Fibroblast of skin of scalp (primary cell): ENCODE measurements at regions not wholly inside any gene's neighbourhood (a gene's known extent, or its start where the extent isn't known, plus 50 kb on each side); places are given as distances from the start of the nearest gene placed in this dataset.

ENCODE experiments used
- DNase-seq: peaks from one replicate; pipeline ENCODE4 v3.0.0-alpha.2; 2013

GRCh38 chr6:4586469-4586859 is 189.7 kb upstream of the CDYL start:
- no peak for DNase-seq

GRCh38 chr6:4585682-4586468 is 190.3 kb upstream of the CDYL start:
- DNase-seq = no peak

DNA sequence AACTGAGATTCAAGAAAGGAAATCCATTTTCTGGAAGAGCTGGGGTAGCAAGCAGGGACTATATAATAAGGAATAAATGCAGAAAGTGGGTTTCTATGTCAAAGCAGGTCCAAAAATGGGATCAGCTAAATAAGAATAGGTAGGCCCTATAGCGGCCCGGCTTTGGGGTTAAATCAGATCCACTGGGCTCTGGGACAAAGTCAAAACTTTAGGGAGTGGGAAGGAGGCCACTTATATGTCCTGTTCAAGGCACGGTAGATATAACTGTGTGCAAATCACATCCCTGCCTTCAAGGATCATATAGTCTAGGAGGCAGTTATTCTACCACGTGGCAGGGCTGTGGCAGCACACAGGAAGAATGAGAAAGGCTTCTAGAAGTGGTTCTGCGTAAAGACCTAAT is 191.4 kb upstream of the CDYL start:
- no peak for DNase-seq

GRCh38 chr6:4582506-4583417 is 193.4 kb upstream of the CDYL start:
- peak; percentile 76 for DNase-seq

DNA sequence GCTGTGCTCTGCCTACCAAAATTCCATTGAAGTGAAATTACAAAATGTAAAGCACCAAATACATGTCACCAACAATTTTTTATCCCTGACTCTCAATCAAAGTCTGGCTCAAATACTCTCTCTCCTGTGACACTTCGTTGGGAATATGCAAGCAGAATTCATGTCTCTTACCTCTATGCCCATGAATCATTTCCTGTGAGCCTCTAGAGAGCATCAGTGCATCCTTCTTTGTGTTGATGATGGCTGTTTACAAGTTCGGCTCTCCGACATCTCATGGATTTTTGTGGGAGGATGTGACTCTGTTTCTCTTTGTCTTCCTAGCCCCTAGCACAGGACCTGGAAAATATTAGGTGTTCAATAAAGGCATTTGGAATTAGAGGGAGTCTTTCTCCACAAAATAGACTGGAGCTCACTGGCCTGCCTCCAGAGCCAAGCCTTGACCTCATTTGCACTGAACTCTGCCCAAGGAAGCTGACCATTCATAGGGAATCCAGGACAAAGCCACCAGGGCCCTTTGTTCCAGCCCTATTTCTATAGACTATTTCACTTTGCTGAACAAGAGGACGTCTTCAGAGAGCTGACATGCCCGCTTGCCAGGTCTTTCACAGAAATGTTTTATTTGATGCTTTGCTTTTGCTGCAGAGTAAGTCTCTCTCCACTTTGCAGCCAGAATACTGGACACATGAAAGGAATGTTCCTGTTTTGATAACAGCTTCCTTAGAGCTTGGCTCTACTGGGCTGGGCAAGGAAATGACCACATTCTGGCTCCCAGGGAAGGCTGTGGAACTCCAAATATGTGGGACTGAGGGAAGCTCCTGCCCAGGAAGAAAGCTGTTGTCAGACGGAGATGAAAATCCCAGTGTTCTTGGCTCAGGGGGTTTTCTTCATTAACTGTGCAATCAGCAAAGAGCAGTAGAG is 194.5 kb upstream of the CDYL start:
- peak; percentile 96 for DNase-seq

DNA sequence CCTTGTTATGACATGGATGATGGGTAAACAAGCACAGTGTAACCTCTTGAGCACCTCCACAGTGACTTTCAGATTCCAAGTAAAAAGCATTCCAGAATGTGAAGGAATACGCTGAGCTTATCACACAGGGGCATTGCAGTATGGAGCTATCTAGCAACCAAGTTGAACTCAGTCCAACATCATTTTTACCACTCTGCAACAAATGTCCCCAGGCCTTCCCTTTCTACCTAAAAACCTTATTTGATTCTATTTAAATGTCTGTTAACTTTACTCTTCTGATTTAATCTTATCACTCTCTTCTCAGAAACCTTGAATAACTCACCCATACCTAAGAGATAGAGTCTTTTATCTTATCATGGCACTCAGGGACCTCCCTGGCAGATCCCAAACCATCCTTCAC is 195.8 kb upstream of the CDYL start:
- no peak for DNase-seq

GRCh38 chr6:4577406-4577805 is 198.8 kb upstream of the CDYL start:
- DNase-seq = peak; percentile 97

- peak; percentile 38 for DNase-seq
Observed at GRCh38 chr6:4575714-4576113, 200.5 kb upstream of the CDYL start.

GRCh38 chr6:4574007-4574406 is 202.2 kb upstream of the CDYL start:
- DNase-seq = peak; percentile 88

DNA sequence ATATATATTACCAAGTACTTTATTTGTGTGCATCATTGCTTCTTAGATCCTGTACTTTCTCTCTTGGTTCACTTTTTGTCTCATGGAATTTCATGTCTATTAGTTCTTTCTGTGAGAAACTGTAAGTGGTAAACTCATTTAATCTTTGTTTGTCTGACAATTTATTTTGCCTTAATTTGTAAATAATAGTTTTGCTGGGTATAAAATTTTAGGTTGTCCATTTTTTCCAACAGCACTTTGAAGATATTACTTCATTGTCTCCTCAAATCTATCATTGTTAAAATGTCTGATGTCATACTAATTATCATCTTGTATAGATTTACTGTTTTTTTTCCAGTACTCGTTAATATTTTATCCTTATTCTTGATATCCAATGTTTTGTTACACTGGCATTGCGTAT is 205.2 kb upstream of the CDYL start:
- DNase-seq = no peak

- DNase-seq = no peak
Observed at GRCh38 chr6:4568138-4568537, 208.1 kb upstream of the CDYL start.

GRCh38 chr6:4567141-4567540 is 209.1 kb upstream of the CDYL start:
- peak; percentile 76 for DNase-seq

DNA sequence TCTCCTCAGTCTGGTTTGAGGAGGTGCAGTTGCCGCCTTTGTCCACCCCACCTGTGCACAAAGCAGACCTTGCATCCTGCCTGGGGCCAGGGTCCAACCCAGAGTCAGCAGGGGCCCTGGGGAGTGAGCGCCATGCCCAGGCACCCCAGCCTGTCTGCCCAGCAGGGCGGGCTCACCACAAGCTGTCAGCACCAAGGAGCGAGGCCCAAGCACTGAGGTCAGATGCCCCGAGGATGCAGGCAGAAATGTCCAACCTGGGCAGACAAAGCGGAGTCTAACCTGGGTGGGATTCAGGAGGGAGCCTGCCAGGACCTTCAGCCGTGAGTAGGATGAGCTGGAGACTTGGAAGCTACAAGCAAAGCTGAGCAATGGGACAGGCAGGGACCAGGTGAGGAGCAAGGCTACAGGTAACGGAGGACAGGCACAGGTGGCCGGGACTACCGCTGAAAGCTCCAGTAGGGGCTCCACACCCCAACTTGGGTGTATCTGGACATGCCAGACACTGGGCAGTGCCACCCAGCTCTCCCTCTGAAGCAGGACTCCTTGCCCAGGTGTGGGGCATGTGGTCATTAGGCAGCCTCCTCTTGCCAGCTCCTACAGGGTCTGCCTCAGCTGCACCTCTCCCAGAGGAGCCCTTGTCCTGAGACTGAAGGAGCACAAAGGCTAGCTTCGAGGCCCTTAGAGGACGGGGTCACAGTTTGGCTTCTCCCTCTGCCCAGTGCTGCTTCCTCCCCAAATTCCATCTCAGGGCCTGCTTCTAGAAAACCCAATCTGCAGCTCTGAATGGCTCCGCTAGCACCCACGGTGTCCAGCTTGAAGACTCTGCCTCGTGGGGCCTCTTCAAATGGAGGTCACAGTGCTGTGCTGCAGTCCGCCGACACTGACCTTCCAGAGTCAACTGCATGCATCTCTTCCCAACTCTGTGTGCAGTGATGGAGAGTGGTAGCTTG is 210.6 kb upstream of the CDYL start:
- DNase-seq = no peak

- DNase-seq = no peak
Observed at GRCh38 chr6:4564801-4565271, 211.4 kb upstream of the CDYL start.

- DNase-seq = no peak
Observed at GRCh38 chr6:4563877-4564276, 212.3 kb upstream of the CDYL start.

GRCh38 chr6:4563156-4563555 is 213.0 kb upstream of the CDYL start:
- no peak for DNase-seq

GRCh38 chr6:4561773-4562400 is 214.3 kb upstream of the CDYL start:
- DNase-seq = no peak

- DNase-seq = no peak
Observed at GRCh38 chr6:4561078-4561435, 215.1 kb upstream of the CDYL start.

DNA sequence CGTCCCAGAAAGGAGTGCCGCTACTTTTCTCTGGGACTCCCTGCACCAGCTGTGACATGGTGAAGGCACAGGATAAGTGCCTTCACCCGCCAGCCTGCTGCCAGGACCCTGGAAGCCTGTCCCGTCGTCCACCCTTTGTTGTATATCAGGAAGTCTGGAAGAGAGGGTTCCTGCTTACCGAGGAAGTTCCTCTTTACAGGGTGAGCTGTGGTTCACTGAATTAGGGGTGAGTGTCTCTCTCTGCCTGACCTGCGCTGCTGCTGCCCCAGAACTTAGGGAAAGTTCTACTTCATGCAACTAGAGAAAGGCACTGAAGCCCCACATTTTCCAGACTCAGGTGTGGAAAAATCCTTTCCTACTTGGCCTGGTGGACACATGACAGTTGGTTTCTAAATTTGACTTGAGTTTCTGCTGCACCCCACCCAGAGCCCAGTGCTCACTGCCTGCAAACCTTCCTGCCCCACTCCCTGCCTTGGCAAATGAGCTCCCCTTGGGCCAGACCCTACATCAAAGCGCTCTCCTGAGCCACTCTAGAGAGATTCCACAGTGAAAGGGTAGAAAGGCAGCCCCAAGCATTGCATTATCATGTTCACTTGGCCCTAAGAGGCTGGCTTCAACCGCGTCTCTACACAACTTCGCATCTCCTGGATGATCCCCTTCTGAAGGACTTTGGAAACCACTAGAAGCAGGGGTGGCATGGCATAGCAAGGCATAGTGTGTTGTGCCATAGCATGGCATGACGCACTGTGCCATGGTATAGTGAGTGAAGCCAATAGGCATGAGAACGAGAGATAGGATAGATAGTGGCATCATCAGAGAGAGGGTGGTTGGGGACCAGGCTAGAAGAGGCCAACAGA is 215.8 kb upstream of the CDYL start:
- no peak for DNase-seq

- no peak for DNase-seq
Observed at GRCh38 chr6:4559281-4559875, 216.8 kb upstream of the CDYL start.
